ENCODE measurements at regions not wholly inside any gene's neighbourhood (a gene's known extent, or its start where the extent isn't known, plus 50 kb on each side); places are given as distances from the start of the nearest gene placed in this dataset.

GRCh38 chr5:92885950-92886349, 695.1 kb downstream of the NR2F1-AS1 start:
- ATAC-seq = no peak

GRCh38 chr5:92884469-92884868, 696.5 kb downstream of the NR2F1-AS1 start:
- Histone ChIP-seq H3K4me3 (ENCODE audit: low read depth in 2 of 2, low read length in 2 of 2) (no peak overlapping the region), H3K27ac (ENCODE audit: low read length) (no peak overlapping the region; the same call in 1 of the 2 replicates), H3K9me3 (ENCODE audit: control insufficient read depth, insufficient read depth, low read depth, low read length) (no peaks in the 10 kb centered on the region), H3K27me3 (ENCODE audit: control insufficient read depth, insufficient read depth, low read length) (no peaks in the 10 kb centered on the region), H3K36me3 (ENCODE audit: control insufficient read depth, insufficient read depth, low read length) (no peaks in the 10 kb centered on the region), H3K4me1 (ENCODE audit: control insufficient read depth, insufficient read depth, low read length) (no peaks in the 10 kb centered on the region)
- ChIA-PET CTCF (no interaction called here), POLR2A (interaction anchor here (0.5 kb wide), 1 partner anchor 698 kb away, joined by 10 read pairs; no protein-coding TSS in a partner anchor)
- no peak for DNase-seq (ENCODE audit: low read depth, low spot score)
- no peak for ATAC-seq
- in situ Hi-C loops (cut with HindIII; ENCODE audit: low pct_unique_long_range_greater_than_20kb, low sequenced_read_pairs) = no loop called here
- TF ChIP-seq, protein P1, sequence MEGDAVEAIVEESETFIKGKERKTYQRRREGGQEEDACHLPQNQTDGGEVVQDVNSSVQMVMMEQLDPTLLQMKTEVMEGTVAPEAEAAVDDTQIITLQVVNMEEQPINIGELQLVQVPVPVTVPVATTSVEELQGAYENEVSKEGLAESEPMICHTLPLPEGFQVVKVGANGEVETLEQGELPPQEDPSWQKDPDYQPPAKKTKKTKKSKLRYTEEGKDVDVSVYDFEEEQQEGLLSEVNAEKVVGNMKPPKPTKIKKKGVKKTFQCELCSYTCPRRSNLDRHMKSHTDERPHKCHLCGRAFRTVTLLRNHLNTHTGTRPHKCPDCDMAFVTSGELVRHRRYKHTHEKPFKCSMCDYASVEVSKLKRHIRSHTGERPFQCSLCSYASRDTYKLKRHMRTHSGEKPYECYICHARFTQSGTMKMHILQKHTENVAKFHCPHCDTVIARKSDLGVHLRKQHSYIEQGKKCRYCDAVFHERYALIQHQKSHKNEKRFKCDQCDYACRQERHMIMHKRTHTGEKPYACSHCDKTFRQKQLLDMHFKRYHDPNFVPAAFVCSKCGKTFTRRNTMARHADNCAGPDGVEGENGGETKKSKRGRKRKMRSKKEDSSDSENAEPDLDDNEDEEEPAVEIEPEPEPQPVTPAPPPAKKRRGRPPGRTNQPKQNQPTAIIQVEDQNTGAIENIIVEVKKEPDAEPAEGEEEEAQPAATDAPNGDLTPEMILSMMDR (IDR thresholded peaks at IDR 0.05) = no peak; the same call in 1 of the 2 replicates
- TF ChIP-seq SIN3A (IDR thresholded peaks at IDR 0.05; ENCODE audit: borderline replicate concordance, insufficient read depth, low read depth, low read length) = no peak
- TF ChIP-seq TCF7L2 (IDR thresholded peaks at IDR 0.05; ENCODE audit: low read depth, low read length) = no peak
- no peak for TF ChIP-seq POLR2AphosphoS5 (IDR thresholded peaks at IDR 0.05; ENCODE audit: low read depth, low read length)
- intact Hi-C loops (cut with micrococcal nuclease; ENCODE audit: unreplicated experiment) = no loop called here
- BruUV-seq (replicated peaks) = no TSS peak

More at GRCh38 chr5:92885950-92886349, 695.1 kb downstream of the NR2F1-AS1 start:
- Histone ChIP-seq H3K4me3 (ENCODE audit: low read depth in 2 of 2, low read length in 2 of 2) (no peak overlapping the region), H3K27ac (ENCODE audit: low read length) (peak overlapping the region; percentile 48; the same call in 1 of the 2 replicates), H3K4me1 (ENCODE audit: control insufficient read depth, insufficient read depth, low read length) (no peaks in the 10 kb centered on the region), H3K9me3 (ENCODE audit: control insufficient read depth, insufficient read depth, low read depth, low read length) (no peaks in the 10 kb centered on the region), H3K36me3 (ENCODE audit: control insufficient read depth, insufficient read depth, low read length) (no peaks in the 10 kb centered on the region), H3K27me3 (ENCODE audit: control insufficient read depth, insufficient read depth, low read length) (no peaks in the 10 kb centered on the region)
- no peak for TF ChIP-seq TCF7L2 (IDR thresholded peaks at IDR 0.05; ENCODE audit: low read depth, low read length)
- TF ChIP-seq, protein P2, sequence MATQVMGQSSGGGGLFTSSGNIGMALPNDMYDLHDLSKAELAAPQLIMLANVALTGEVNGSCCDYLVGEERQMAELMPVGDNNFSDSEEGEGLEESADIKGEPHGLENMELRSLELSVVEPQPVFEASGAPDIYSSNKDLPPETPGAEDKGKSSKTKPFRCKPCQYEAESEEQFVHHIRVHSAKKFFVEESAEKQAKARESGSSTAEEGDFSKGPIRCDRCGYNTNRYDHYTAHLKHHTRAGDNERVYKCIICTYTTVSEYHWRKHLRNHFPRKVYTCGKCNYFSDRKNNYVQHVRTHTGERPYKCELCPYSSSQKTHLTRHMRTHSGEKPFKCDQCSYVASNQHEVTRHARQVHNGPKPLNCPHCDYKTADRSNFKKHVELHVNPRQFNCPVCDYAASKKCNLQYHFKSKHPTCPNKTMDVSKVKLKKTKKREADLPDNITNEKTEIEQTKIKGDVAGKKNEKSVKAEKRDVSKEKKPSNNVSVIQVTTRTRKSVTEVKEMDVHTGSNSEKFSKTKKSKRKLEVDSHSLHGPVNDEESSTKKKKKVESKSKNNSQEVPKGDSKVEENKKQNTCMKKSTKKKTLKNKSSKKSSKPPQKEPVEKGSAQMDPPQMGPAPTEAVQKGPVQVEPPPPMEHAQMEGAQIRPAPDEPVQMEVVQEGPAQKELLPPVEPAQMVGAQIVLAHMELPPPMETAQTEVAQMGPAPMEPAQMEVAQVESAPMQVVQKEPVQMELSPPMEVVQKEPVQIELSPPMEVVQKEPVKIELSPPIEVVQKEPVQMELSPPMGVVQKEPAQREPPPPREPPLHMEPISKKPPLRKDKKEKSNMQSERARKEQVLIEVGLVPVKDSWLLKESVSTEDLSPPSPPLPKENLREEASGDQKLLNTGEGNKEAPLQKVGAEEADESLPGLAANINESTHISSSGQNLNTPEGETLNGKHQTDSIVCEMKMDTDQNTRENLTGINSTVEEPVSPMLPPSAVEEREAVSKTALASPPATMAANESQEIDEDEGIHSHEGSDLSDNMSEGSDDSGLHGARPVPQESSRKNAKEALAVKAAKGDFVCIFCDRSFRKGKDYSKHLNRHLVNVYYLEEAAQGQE (IDR thresholded peaks at IDR 0.05; ENCODE audit: insufficient read depth in 1 of 2, low read depth in 2 of 2, low read length in 1 of 2) = no peak
- TF ChIP-seq POLR2AphosphoS5 (IDR thresholded peaks at IDR 0.05; ENCODE audit: low read depth, low read length) = no peak
- TF ChIP-seq SIN3A (IDR thresholded peaks at IDR 0.05; ENCODE audit: borderline replicate concordance, insufficient read depth, low read depth, low read length) = no peak
- TF ChIP-seq, protein P1 (IDR thresholded peaks at IDR 0.05) = peak; percentile 43
- in situ Hi-C loops (cut with HindIII; ENCODE audit: low pct_unique_long_range_greater_than_20kb, low sequenced_read_pairs) (no loop called here), intact Hi-C loops (cut with micrococcal nuclease; ENCODE audit: unreplicated experiment) (no loop called here)
- POLR2A ChIA-PET = no interaction called here
- CTCF ChIA-PET = no interaction called here
- DNase-seq (ENCODE audit: low read depth, low spot score) = no peak
- no TSS peak for BruUV-seq (replicated peaks)
